HCT116 (cell line): ENCODE measurements at regions not wholly inside any gene's neighbourhood (a gene's known extent, or its start where the extent isn't known, plus 50 kb on each side); places are given as distances from the start of the nearest gene placed in this dataset.

ENCODE experiments used
- EZH2phosphoT487 ChIP-seq: fragments of 200-600 bp; IDR thresholded peaks from 2 replicates; pipeline ENCODE4 v1.6.1; 2018; ENCODE audit warnings: antibody characterized with exemption, borderline replicate concordance
- REST ChIP-seq: IDR thresholded peaks from 2 replicates; pipeline ENCODE4 v1.6.1; 2012; ENCODE audit warnings: low read depth
- YY1 ChIP-seq: IDR thresholded peaks from 2 replicates; pipeline ENCODE4 v1.6.1; 2011; ENCODE audit warnings: low read length, low read depth, moderate library complexity, mild to moderate bottlenecking; ENCODE audit not compliant: insufficient replicate concordance; ENCODE audit errors: extremely low read depth

- no peak for TF ChIP-seq YY1
- TF ChIP-seq EZH2phosphoT487 = no peak
- TF ChIP-seq REST = no peak
Observed at GRCh38 chr10:45209888-45210287, 105.5 kb downstream of the OR13A1 start.
